Central memory CD4-positive, alpha-beta T cell (primary cell): ENCODE measurements at regions not wholly inside any gene's neighbourhood (a gene's known extent, or its start where the extent isn't known, plus 50 kb on each side); places are given as distances from the start of the nearest gene placed in this dataset.

ENCODE experiments used
- DNase-seq: peaks from one replicate; pipeline ENCODE4 v3.0.0; 2022

- DNase-seq = no peak
These were observed 271.3 kb downstream of the STK31 start for GRCh38 chr7:23981314-23981713.

DNA sequence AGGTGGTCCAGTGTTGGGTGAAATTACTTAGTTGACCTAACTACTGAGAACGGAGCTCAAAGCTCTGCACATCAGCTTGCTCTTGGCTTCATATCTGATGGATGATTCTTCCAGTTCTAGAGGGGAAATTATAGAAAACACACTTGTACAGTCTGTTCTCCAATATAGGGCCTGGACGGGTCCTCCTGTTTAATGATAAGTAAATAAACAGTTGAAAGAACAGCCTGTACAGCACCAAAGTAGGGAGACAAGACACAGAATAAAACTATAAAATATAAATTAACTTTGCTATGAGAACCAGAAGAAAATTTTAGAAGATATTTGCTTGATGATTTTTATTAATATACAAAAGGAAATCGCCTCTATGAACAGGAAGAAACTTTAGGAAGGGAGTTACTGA is 271.7 kb downstream of the STK31 start:
- no peak for DNase-seq

DNA sequence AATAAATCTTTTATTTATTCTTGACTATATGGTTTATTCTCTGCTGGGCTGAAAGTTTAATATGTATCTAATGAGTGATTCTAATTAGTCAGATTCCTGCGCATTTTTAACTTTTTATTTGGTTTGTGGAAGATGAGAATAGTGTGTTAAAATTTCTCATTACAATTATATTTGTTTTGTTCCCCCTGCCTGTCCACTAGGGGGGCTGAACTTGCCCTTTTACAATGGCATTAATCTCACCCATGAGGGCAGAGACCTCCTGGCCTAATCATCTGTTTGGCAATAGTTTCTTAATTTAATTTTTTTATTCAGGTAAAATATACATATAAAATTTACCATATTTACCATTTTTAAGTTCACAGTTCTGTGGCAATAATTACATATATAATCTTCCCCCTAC is 278.5 kb upstream of the NPY start:
- no peak for DNase-seq

- no peak for DNase-seq
These were observed 273.5 kb upstream of the NPY start for GRCh38 chr7:24010495-24010894.

DNA sequence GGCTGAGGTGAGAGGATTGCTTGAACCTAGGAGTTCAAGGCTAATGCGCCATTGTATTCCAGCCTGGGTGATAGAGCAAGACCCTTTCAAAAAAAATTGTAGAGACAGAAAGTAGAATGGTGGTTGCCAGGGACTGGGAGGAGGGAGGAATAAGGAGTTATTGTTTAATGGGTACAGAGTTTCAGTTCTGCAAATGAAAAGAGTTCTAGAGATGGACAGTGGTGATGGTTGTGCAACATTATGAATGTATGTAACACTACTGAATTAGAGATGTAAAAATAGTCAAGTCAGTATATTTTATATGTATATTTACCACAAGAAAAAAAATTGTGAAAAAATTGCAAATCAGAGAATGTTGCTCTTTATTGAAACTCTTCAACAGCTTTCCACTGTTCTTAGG is 266.5 kb upstream of the NPY start:
- no peak for DNase-seq

DNA sequence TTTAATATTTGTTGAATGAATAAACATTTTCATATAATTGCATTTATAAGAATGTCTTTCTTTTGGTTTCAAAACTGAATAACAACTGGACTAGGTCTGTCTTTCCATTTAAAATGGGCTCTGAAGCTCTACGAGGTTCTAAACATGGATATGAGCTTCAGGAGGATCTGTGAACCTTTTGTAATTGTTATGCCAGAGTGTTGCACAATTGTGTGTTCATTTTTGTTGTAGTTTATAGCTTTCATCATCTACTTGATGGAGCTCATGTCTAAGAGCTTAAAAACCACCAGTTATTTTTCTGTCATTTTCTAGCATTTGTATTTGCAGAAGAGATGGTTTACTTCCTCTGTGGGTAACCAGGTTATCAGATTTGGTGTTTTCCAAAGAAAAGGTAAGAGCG is 265.7 kb upstream of the NPY start:
- no peak for DNase-seq

- DNase-seq = no peak
These were observed 264.1 kb upstream of the NPY start for GRCh38 chr7:24019841-24020240.

DNA sequence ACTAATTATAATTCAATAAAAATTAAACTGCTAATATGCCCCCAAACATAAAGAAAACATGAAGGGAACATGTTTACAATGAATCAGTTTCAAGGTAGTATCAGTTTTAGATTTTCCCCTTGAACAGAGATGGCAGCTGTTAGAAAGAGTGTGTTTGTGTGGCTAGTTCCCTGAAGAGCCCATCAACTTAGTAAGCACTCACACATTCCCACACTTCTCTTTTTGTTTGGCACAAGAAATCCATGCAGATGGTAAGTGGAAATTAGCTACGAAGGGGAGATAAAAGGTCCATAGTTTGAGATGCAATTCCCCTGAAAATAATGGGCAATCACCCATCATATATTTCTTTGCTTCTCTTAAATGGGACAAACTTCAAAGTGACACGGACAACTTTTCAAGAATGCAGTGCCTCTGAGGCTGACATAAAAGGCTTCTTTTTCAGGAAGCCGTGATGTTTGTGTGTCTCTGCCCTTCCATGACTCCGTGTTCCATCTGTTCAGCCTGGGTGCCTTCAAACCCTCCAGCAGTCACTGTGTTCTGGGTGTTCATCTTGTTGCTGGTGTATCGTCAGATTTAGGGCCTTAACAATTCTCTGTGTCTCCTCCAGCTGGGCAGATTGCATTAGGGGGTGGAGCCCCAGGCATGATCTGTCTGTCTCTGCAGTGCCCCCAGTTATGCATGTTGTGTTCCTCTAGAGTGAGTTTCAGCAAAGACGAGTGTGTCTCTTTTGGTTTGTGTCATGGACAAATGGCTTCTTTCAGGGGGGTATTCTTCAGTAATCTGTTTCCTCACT is 259.5 kb upstream of the NPY start:
- DNase-seq = no peak

DNA sequence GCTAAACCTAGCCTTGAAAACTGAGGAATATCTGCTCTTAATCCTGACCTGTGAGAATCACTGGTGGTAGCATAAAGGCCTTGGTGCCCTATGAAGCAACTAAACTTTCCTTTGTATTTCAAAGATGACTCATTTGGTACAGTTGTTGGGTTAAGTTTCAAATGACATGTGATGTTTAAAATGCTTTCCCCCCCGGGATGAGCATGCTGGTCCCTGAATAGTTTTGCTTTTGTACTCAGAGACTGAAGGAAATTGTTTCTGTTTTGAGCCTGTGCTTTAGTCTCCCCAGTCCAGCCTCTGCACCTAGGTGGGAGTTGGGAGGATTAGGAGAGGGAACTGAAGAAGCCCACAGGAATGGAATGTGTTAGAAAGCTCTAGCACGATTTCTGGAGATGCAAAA is 258.9 kb upstream of the NPY start:
- no peak for DNase-seq

- DNase-seq = no peak
These were observed 258.2 kb upstream of the NPY start for GRCh38 chr7:24025765-24026164.

- DNase-seq = no peak
These were observed 257.6 kb upstream of the NPY start for GRCh38 chr7:24026351-24026750.

DNA sequence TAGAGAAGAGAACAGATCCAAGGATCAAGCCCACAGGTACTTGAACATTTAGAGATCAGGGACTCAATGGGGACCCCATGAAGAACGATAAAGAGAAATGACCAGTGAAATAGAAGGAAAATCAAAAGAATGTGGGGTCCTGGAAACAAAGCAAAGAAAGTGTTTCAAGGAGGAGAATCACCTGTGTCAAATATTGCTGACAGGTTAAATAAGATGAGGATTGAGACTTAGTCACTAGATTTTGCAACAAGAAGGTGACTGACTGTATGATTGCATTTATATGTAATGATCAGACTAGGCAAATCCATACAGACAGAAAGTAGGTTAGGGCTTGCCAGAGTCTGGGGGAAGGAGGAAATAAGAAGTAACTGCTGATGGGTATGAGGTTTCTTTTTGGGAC is 254.9 kb upstream of the NPY start:
- no peak for DNase-seq

DNA sequence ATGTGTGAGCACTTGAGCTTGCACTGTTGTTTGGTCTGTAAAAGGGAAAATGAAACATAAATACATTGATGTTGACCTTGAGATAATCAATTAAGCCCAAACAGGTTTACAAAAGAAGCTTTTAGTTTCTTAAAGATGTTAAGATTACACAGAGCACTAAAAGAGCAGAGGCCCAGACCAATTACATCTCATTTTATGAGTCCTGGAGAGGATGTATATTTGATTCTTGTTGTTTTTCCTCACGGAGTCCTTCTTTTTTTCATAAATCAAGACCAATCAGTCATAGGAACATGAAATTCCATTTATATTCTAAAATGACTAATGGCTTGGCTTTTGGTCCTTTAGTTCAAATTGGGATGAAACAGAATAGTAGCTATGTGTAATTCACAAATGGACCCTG is 249.7 kb upstream of the NPY start:
- DNase-seq = no peak

DNA sequence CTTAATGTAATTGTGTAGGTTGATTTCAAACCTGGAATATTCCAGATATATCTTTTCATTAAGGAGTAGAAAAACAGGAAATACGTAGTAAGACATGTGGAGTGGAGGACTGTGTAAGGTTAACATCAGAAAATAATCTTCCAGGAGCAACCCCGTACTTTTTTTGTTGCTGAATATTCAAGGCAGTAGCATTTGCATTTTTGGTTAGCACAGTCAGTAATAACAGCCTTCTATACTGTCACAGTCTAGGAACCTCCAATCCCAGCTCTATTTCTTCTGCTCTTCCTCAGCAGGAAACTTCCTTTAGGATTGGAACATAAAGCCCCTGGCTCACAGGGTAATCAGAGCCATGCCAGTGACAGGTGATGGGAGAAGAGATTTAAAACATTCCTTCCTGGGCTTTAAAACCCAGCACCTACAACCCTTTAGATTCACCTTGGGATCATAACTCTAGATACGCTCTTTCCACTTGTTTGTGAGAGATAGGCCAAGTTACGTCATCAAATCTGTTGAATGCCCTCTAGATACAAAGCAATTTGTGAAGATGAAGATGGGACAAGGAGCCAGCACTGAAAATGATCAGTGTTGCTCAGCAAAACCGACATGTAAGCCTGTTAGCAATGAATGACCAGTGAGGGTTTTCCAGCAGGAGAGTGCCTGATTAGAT is 248.5 kb upstream of the NPY start:
- DNase-seq = no peak

GRCh38 chr7:24036033-24036412 is 248.0 kb upstream of the NPY start:
- DNase-seq = no peak

DNA sequence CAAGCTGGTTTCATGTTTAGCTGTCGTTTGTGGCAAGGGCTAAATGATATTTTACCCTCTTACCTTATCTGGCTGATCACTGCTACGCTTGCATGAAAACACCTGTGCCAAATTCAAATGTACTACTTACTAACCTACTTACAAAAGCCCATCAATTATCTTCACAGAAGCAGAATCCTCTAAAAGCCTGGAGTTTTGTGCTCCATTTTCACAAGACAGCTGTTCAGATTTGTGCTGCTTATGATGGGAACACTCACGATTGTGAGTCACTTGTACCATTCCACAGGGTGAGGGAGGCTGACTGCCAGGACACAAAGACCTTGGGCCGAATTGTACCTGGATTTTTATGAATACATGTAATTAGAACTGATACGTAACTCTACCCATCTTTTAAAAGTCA is 245.0 kb upstream of the NPY start:
- no peak for DNase-seq

- no peak for DNase-seq
These were observed 243.9 kb upstream of the NPY start for GRCh38 chr7:24039991-24040624.

DNA sequence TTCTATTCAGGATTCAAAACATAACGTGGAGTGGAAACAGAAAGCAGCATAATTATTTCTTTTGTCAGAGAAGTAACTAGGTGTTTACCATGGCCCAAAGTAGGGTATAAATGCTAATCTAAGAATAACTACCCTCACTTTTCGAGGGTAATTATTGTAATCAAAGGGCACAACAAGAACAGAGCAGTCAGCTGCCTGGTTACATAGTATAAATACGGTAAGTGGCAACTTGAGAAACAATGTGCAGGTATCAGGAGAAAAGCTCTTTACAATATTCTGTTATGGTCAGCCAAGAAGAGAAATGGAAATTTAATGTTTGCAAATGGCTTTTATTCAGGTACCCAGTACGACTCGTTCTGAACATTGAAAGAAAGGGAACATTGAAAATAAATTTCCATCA is 242.0 kb upstream of the NPY start:
- DNase-seq = no peak

DNA sequence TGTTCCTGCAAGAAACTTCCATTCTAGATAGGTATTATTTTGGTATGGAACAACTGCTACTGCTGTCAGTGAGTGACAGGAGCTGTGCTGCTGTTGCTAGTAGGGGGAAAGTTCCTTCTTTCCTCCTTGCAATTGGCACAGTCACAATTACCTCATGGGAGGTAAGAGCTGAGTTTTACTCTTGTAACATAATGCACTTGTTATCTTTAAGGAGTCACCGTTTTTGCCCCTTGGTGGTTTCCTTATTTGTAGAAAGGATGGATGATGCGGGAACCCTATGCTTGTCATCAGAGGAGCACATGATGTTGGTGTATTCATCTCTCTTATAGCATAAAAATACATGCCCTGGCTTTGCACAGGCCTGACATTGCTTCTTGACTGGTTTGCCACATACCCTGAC is 234.7 kb upstream of the NPY start:
- DNase-seq = no peak

DNA sequence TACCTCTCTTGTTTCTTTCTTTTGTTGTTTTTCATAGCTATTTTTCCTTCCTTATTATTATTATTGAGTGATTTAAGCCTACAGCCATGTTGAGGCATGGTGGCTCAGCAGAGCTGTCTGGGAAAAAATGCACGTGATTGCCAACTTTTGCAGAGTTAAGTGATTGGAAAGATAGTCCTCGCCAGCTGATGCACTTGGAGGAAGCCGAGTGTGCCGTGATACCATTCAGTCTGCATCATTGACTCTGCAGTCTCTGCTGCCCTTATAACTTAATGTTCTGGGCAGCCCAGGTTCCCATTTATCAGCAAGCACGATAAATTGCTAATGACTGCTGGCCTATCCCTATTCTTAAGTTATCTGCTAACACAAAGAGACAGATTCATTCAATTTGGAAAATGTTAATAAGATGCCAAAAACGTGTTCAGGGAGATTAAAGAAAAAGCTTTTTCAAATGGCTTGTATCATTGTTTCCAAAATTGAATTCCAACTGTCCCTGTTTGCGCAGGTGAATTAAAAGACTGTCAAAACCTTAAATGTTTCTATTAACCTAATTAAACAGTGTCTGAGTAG is 232.9 kb upstream of the NPY start:
- DNase-seq = no peak

GRCh38 chr7:24051651-24052050 is 232.3 kb upstream of the NPY start:
- no peak for DNase-seq

- no peak for DNase-seq
These were observed 231.3 kb upstream of the NPY start for GRCh38 chr7:24052572-24053260.

- DNase-seq = no peak
These were observed 229.8 kb upstream of the NPY start for GRCh38 chr7:24054236-24054635.
